ENCODE measurements at regions not wholly inside any gene's neighbourhood (a gene's known extent, or its start where the extent isn't known, plus 50 kb on each side); places are given as distances from the start of the nearest gene placed in this dataset.

DNA sequence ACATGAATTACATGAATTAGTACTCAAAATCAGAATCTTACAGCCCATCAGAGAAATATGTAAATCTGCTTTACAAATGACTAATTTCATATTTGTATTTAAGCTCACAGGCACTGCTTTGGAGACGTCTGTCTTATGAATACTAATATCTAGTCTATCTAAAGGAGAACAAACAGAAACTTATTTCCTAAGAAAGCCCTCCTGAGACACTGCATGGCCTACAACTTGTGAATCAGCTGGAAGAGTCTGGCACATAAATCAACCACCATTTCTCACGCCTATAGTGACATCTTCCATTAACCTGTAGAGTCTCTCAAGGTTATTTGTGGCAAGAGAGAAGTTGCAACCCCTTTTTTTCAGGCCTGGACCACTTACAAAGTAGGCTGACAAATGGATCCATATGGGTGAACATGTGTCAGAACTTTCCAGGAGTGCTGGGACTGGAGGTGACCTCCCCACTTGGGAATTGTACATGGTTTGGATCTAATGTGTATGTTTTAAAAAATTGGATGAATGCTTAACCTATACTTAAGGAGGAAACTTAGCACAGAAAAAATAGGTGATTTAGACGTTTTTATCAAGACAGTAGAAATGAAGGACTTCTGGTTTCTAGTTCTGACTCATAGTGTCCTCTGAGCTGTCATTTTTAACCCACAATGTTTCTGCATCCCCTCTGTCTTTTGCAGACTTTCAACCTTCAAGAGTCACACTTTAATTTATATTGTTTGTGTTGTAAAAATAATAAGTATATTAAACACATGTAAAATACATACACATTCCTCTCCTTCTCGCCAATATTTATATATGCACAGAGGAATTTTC, 83.2 kb upstream of the ARHGAP24 start:
- H3K4me3 Mint-ChIP-seq, result no peak overlapping the region
- Histone ChIP-seq H3K27me3 (ENCODE audit: insufficient read depth, low read length) (no peaks in the 10 kb centered on the region), H3K4me3 (ENCODE audit: low read length in 2 of 2) (no peak overlapping the region), H3K27ac (ENCODE audit: low read depth, low read length) (no peak overlapping the region), H3K36me3 (ENCODE audit: insufficient read depth, low read length) (no peaks in the 10 kb centered on the region), H3K4me1 (ENCODE audit: insufficient read depth, low read length) (no peaks in the 10 kb centered on the region), H3K9me3 (ENCODE audit: control insufficient read depth in 1 of 2, low read length in 2 of 2) (no peaks in the 10 kb centered on the region)
- no peaks in the 10 kb centered on the region for H3K4me1 Mint-ChIP-seq
- DNase-seq, result no peak
- ChIA-PET POLR2A (ENCODE audit: partially characterized antibody) (no interaction called here), CTCF (ENCODE audit: partially characterized antibody) (no interaction called here)
- H3K9me3 Mint-ChIP-seq, result peaks cover 0 to 9% (median 3%) of the 10 kb centered on the region in 8 donors
- no peaks in the 10 kb centered on the region for H3K36me3 Mint-ChIP-seq
- H3K27me3 Mint-ChIP-seq, result no peaks in the 10 kb centered on the region
- intact Hi-C loops (cut with micrococcal nuclease), result no loop called here
- no peak overlapping the region for H3K27ac Mint-ChIP-seq

DNA sequence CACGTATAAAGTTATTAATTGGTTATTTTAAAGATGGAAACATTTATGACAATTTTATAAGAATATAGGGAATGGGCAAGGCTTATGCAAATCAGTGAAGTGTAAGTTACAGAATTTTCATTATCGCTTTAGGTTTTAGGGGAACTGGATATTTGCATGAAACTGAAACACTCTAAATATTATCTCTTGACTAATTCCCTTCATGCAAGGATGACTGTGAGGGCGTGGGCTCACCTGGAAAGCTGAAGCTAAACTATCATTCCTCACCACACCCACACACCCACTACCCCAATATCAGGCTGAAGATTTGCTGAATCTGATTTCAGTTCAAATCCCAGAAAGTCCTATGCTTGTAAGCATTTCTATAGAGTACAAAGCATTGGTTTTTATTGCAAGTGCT, 81.7 kb upstream of the ARHGAP24 start:
- H3K4me3 Mint-ChIP-seq, result no peak overlapping the region
- H3K4me3 ChIP-seq (ENCODE audit: low read length in 2 of 2), result no peak overlapping the region
- POLR2A ChIA-PET (ENCODE audit: partially characterized antibody), result no interaction called here
- no peaks in the 10 kb centered on the region for H3K36me3 ChIP-seq (ENCODE audit: insufficient read depth, low read length)
- H3K9me3 ChIP-seq (ENCODE audit: control insufficient read depth in 1 of 2, low read length in 2 of 2), result no peaks in the 10 kb centered on the region
- intact Hi-C loops (cut with micrococcal nuclease), result no loop called here
- no peak overlapping the region for H3K27ac Mint-ChIP-seq
- peaks cover 0 to 9% (median 2%) of the 10 kb centered on the region in 8 donors for H3K9me3 Mint-ChIP-seq
- no peaks in the 10 kb centered on the region for H3K4me1 ChIP-seq (ENCODE audit: insufficient read depth, low read length)
- CTCF ChIA-PET (ENCODE audit: partially characterized antibody), result no interaction called here
- no peak for DNase-seq
- H3K36me3 Mint-ChIP-seq, result no peaks in the 10 kb centered on the region
- H3K27me3 ChIP-seq (ENCODE audit: insufficient read depth, low read length), result no peaks in the 10 kb centered on the region
- H3K27me3 Mint-ChIP-seq, result no peaks in the 10 kb centered on the region
- no peaks in the 10 kb centered on the region for H3K4me1 Mint-ChIP-seq
- no peak overlapping the region for H3K27ac ChIP-seq (ENCODE audit: low read depth, low read length)

DNA sequence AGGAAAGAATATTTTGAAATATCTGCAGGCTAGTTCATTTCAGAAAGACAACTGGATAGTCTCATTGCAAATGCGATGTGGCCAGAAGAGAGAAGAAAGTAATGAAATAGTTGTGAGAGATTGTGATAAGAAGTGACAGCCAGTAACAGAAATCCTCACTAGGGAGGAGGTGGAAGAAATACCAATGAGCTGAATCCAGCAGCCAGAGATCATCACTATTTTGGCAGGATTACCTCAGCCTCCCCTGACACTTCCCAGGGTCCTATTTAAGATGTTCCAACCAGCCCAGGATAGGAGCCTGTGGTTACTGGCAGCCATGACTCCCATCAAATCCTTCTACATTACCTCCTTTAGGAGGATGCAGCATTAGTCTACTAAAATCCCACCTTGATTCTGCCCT, 76.7 kb upstream of the ARHGAP24 start:
- Mint-ChIP-seq H3K4me1 (peaks cover 0 to 2% (median 0%) of the 10 kb centered on the region in 4 donors), H3K27ac (no peak overlapping the region), H3K36me3 (no peaks in the 10 kb centered on the region), H3K9me3 (peaks cover 0 to 8% (median 3%) of the 10 kb centered on the region in 8 donors), H3K27me3 (no peaks in the 10 kb centered on the region), H3K4me3 (no peak overlapping the region)
- ChIA-PET CTCF (ENCODE audit: partially characterized antibody) (no interaction called here), POLR2A (ENCODE audit: partially characterized antibody) (no interaction called here)
- no peaks in the 10 kb centered on the region for H3K9me3 ChIP-seq (ENCODE audit: control insufficient read depth in 1 of 2, low read length in 2 of 2)
- intact Hi-C loops (cut with micrococcal nuclease), result no loop called here
- no peaks in the 10 kb centered on the region for H3K27me3 ChIP-seq (ENCODE audit: insufficient read depth, low read length)
- H3K4me1 ChIP-seq (ENCODE audit: insufficient read depth, low read length), result no peaks in the 10 kb centered on the region
- H3K4me3 ChIP-seq (ENCODE audit: low read length in 2 of 2), result no peak overlapping the region
- no peak for DNase-seq
- no peak overlapping the region for H3K27ac ChIP-seq (ENCODE audit: low read depth, low read length)
- H3K36me3 ChIP-seq (ENCODE audit: insufficient read depth, low read length), result no peaks in the 10 kb centered on the region

DNA sequence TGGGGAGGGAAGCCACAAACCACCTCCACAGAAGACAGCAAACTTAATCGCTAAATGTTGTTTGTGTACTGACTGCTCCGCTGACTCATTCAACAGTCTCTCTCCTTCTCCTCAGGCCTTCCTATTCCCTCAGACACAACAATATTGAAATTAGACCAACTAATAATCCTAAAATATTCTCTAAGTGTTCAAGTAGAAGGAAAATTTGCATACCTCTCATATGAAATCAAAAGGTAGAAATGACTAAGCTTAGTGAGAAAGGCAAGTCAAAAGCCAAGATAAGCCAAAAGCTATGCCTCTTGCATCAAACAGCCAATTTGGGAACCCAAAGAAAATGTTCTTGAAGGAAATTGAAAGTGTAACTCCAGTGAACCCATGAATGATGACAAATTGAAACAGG, 75.7 kb upstream of the ARHGAP24 start:
- Histone ChIP-seq H3K4me1 (ENCODE audit: insufficient read depth, low read length) (no peaks in the 10 kb centered on the region), H3K36me3 (ENCODE audit: insufficient read depth, low read length) (no peaks in the 10 kb centered on the region), H3K27me3 (ENCODE audit: insufficient read depth, low read length) (no peaks in the 10 kb centered on the region), H3K27ac (ENCODE audit: low read depth, low read length) (no peak overlapping the region), H3K9me3 (ENCODE audit: control insufficient read depth in 1 of 2, low read length in 2 of 2) (no peaks in the 10 kb centered on the region), H3K4me3 (ENCODE audit: low read length in 2 of 2) (no peak overlapping the region)
- Mint-ChIP-seq H3K27ac (no peak overlapping the region), H3K4me3 (no peak overlapping the region), H3K27me3 (no peaks in the 10 kb centered on the region), H3K4me1 (peaks cover 0 to 2% (median 0%) of the 10 kb centered on the region in 4 donors), H3K36me3 (no peaks in the 10 kb centered on the region), H3K9me3 (peaks cover 0 to 8% (median 3%) of the 10 kb centered on the region in 8 donors)
- DNase-seq, result no peak
- intact Hi-C loops (cut with micrococcal nuclease), result no loop called here
- ChIA-PET POLR2A (ENCODE audit: partially characterized antibody) (no interaction called here), CTCF (ENCODE audit: partially characterized antibody) (no interaction called here)

DNA sequence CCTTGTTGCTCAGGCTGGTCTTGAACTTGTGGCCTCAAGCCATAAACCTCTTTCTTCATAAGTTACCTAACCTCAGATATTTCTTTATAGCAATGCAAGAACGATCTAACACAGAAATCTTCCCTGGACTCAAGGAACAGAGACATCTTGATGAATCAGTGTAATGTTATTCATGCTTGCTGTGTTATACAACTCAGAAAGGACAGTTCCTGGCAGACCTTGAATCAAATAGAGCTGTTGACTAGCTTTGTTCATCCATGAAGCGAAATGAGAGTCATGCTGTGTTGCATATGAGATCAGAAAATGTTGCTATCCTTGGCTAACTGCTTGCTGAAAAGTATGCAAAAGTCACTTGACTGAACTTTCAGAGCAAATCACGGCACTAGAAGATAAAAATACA, 72.6 kb upstream of the ARHGAP24 start:
- no peaks in the 10 kb centered on the region for H3K4me1 ChIP-seq (ENCODE audit: insufficient read depth, low read length)
- CTCF ChIA-PET (ENCODE audit: partially characterized antibody), result no interaction called here
- peaks cover 0 to 8% (median 0%) of the 10 kb centered on the region in 8 donors for H3K9me3 Mint-ChIP-seq

DNA sequence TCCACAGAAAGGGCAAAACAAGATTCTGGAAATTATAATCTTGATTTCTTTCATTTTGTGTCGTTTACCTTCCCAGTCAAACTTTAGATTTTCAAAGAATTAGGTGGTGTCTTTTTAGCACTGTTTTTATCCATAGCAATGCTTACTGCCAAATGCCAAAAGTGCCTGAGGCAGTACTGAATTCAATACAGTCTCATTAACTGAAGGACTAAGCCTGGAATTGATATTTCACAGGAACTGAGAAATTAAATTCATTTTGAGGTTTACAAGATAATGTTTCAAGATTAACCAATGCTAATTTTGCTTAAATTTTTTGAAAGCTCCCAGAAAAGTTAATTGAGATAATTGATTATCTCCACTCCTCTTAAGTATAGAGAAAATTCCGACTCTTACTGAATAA, 68.8 kb upstream of the ARHGAP24 start:
- H3K4me1 ChIP-seq (ENCODE audit: insufficient read depth, low read length), result no peaks in the 10 kb centered on the region
- POLR2A ChIA-PET (ENCODE audit: partially characterized antibody), result no interaction called here
- Mint-ChIP-seq H3K27ac (no peak overlapping the region), H3K36me3 (no peaks in the 10 kb centered on the region), H3K4me3 (no peak overlapping the region), H3K4me1 (no peaks in the 10 kb centered on the region), H3K9me3 (peaks cover 0 to 5% (median 0%) of the 10 kb centered on the region in 8 donors), H3K27me3 (no peaks in the 10 kb centered on the region)
- H3K27me3 ChIP-seq (ENCODE audit: insufficient read depth, low read length), result no peaks in the 10 kb centered on the region
- H3K36me3 ChIP-seq (ENCODE audit: insufficient read depth, low read length), result no peaks in the 10 kb centered on the region
- H3K9me3 ChIP-seq (ENCODE audit: control insufficient read depth in 1 of 2, low read length in 2 of 2), result no peaks in the 10 kb centered on the region
- H3K27ac ChIP-seq (ENCODE audit: low read depth, low read length), result no peak overlapping the region
- intact Hi-C loops (cut with micrococcal nuclease), result no loop called here
- CTCF ChIA-PET (ENCODE audit: partially characterized antibody), result no interaction called here
- no peak overlapping the region for H3K4me3 ChIP-seq (ENCODE audit: low read length in 2 of 2)
- DNase-seq, result no peak

More for the DNA sequence above, 72.6 kb upstream of the ARHGAP24 start:
- no peaks in the 10 kb centered on the region for H3K9me3 ChIP-seq (ENCODE audit: control insufficient read depth in 1 of 2, low read length in 2 of 2)
- no peaks in the 10 kb centered on the region for H3K36me3 ChIP-seq (ENCODE audit: insufficient read depth, low read length)
- Mint-ChIP-seq H3K4me3 (no peak overlapping the region), H3K27me3 (no peaks in the 10 kb centered on the region), H3K27ac (no peak overlapping the region), H3K4me1 (peaks cover 0 to 2% (median 0%) of the 10 kb centered on the region in 4 donors), H3K36me3 (no peaks in the 10 kb centered on the region)
- intact Hi-C loops (cut with micrococcal nuclease), result no loop called here
- DNase-seq, result no peak
- no peak overlapping the region for H3K27ac ChIP-seq (ENCODE audit: low read depth, low read length)
- POLR2A ChIA-PET (ENCODE audit: partially characterized antibody), result no interaction called here
- H3K4me3 ChIP-seq (ENCODE audit: low read length in 2 of 2), result no peak overlapping the region
- H3K27me3 ChIP-seq (ENCODE audit: insufficient read depth, low read length), result no peaks in the 10 kb centered on the region

DNA sequence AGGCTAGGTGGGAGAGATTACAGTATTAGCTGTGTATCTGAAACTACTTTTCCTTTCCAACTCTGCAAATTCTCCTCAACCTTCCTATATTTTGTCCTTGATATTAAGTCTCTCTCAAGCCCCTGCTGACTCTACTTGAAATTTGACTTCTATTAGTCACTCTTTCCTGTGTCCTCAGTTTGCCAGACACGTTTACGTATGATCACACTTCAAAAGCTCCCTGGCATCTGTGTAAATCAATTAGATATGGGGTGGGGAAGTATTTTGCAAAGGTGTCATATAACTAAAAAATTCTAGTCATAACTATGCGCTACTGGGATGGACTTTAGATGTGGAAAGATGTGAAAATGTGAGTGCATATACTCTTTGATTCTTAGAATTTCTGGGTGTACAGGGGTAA, 67.4 kb upstream of the ARHGAP24 start:
- Histone ChIP-seq H3K27ac (ENCODE audit: low read depth, low read length) (no peak overlapping the region), H3K36me3 (ENCODE audit: insufficient read depth, low read length) (no peaks in the 10 kb centered on the region), H3K27me3 (ENCODE audit: insufficient read depth, low read length) (no peaks in the 10 kb centered on the region), H3K9me3 (ENCODE audit: control insufficient read depth in 1 of 2, low read length in 2 of 2) (no peaks in the 10 kb centered on the region), H3K4me3 (ENCODE audit: low read length in 2 of 2) (no peak overlapping the region), H3K4me1 (ENCODE audit: insufficient read depth, low read length) (no peaks in the 10 kb centered on the region)
- intact Hi-C loops (cut with micrococcal nuclease), result no loop called here
- peaks cover 0 to 2% (median 0%) of the 10 kb centered on the region in 8 donors for H3K9me3 Mint-ChIP-seq
- no peaks in the 10 kb centered on the region for H3K4me1 Mint-ChIP-seq
- no peak for DNase-seq
- H3K36me3 Mint-ChIP-seq, result no peaks in the 10 kb centered on the region
- H3K4me3 Mint-ChIP-seq, result no peak overlapping the region
- CTCF ChIA-PET (ENCODE audit: partially characterized antibody), result no interaction called here
- H3K27ac Mint-ChIP-seq, result no peak overlapping the region
- no peaks in the 10 kb centered on the region for H3K27me3 Mint-ChIP-seq
- POLR2A ChIA-PET (ENCODE audit: partially characterized antibody), result no interaction called here
